ENCODE measurements at regions not wholly inside any gene's neighbourhood (a gene's known extent, or its start where the extent isn't known, plus 50 kb on each side); places are given as distances from the start of the nearest gene placed in this dataset.

DNA sequence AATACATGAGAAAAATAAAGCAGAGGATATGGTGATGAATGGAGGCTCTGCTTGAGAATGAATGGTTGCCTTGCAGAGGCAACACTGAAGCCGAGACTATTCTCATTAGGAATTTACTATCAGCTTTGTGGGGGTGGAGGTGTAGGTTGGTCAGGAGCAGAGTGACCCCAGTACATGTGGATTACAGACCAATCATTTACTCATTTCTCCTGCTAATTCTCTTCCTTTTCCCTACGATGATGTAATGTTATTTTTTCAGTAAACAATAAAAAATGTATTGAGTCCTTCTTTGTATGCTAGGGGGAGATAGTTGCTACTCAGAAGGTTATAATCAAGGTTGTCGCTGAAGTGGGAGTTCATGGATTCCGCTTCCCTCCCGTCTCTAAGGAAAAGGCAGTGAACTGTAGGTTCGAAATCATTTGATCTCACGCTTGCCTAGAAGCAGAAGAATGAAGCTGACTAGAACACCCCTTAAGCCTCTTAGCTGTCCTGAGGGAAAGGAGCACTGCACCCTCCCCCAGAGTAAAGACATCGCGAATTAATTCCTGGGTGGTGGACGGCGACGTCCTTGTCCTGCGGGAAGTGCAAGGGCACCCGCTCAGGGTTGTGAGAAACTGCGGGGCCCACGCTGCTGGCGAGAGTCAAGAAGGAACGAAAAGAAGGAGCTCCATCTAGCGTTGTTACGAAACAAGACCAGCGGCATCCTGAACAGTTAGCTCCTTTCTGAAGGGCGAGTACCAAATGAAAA is 213.2 kb upstream of the PFN2 start:
- TF ChIP-seq, protein P1, sequence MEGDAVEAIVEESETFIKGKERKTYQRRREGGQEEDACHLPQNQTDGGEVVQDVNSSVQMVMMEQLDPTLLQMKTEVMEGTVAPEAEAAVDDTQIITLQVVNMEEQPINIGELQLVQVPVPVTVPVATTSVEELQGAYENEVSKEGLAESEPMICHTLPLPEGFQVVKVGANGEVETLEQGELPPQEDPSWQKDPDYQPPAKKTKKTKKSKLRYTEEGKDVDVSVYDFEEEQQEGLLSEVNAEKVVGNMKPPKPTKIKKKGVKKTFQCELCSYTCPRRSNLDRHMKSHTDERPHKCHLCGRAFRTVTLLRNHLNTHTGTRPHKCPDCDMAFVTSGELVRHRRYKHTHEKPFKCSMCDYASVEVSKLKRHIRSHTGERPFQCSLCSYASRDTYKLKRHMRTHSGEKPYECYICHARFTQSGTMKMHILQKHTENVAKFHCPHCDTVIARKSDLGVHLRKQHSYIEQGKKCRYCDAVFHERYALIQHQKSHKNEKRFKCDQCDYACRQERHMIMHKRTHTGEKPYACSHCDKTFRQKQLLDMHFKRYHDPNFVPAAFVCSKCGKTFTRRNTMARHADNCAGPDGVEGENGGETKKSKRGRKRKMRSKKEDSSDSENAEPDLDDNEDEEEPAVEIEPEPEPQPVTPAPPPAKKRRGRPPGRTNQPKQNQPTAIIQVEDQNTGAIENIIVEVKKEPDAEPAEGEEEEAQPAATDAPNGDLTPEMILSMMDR (IDR thresholded peaks at IDR 0.05): peak; percentile 29 to 81 (median 62)
- TF ChIP-seq POLR2A (IDR thresholded peaks at IDR 0.05) (no peak), EP300 (IDR thresholded peaks at IDR 0.05) (no peak), POLR2AphosphoS5 (IDR thresholded peaks at IDR 0.05) (no peak)

All from gastroesophageal sphincter (tissue), 3 donors.